ENCODE measurements at regions not wholly inside any gene's neighbourhood (a gene's known extent, or its start where the extent isn't known, plus 50 kb on each side); places are given as distances from the start of the nearest gene placed in this dataset.

- no peaks in the 10 kb centered on the region for H3K9me3 ChIP-seq (ENCODE audit: control insufficient read depth, insufficient read depth, low read length)
- H3K4me1 ChIP-seq (ENCODE audit: control insufficient read depth, insufficient read depth, low read length), result no peaks in the 10 kb centered on the region
- WGBS (ENCODE audit: insufficient coverage), result no CpG with 5 or more reads among the region's 1 CpG
- no peak overlapping the region for H3K27ac ChIP-seq (ENCODE audit: low read depth, low read length)
- no peak for DNase-seq (ENCODE audit: low read depth in 4 of 6, low spot score in 6 of 6)
- no peaks in the 10 kb centered on the region for H3K36me3 ChIP-seq (ENCODE audit: control insufficient read depth, insufficient read depth, low read length)
- no peak overlapping the region for H3K4me3 ChIP-seq (ENCODE audit: low read depth, low read length)
- H3K27me3 ChIP-seq (ENCODE audit: control insufficient read depth, insufficient read depth, low read length), result no peaks in the 10 kb centered on the region
Observed at GRCh38 chr14:58881433-58881832, 243.7 kb downstream of the DACT1 start.

GRCh38 chr14:58882577-58883018, 244.8 kb downstream of the DACT1 start:
- H3K4me3 ChIP-seq (ENCODE audit: low read depth, low read length), result no peak overlapping the region
- 10% methylated on average over 3 of the region's 4 CpGs for WGBS (ENCODE audit: insufficient coverage)
- no peak overlapping the region for H3K27ac ChIP-seq (ENCODE audit: low read depth, low read length)
- no peaks in the 10 kb centered on the region for H3K4me1 ChIP-seq (ENCODE audit: control insufficient read depth, insufficient read depth, low read length)
- peak in 2 of 6 donors; percentile 17 to 92 for DNase-seq (ENCODE audit: low read depth in 4 of 6, low spot score in 6 of 6)
- no peaks in the 10 kb centered on the region for H3K27me3 ChIP-seq (ENCODE audit: control insufficient read depth, insufficient read depth, low read length)
- H3K9me3 ChIP-seq (ENCODE audit: control insufficient read depth, insufficient read depth, low read length), result no peaks in the 10 kb centered on the region
- H3K36me3 ChIP-seq (ENCODE audit: control insufficient read depth, insufficient read depth, low read length), result no peaks in the 10 kb centered on the region

GRCh38 chr14:58884442-58884841, 246.7 kb downstream of the DACT1 start:
- whole genome bisulfite sequencing (ENCODE audit: insufficient coverage), result no CpG with 5 or more reads among the region's 2 CpGs
- Histone ChIP-seq H3K4me1 (ENCODE audit: control insufficient read depth, insufficient read depth, low read length) (no peaks in the 10 kb centered on the region), H3K4me3 (ENCODE audit: low read depth, low read length) (no peak overlapping the region), H3K9me3 (ENCODE audit: control insufficient read depth, insufficient read depth, low read length) (no peaks in the 10 kb centered on the region), H3K27me3 (ENCODE audit: control insufficient read depth, insufficient read depth, low read length) (no peaks in the 10 kb centered on the region), H3K27ac (ENCODE audit: low read depth, low read length) (no peak overlapping the region), H3K36me3 (ENCODE audit: control insufficient read depth, insufficient read depth, low read length) (no peaks in the 10 kb centered on the region)
- DNase-seq (ENCODE audit: low read depth in 4 of 6, low spot score in 6 of 6), result no peak

GRCh38 chr14:58887931-58888330, 250.2 kb downstream of the DACT1 start:
- H3K9me3 ChIP-seq (ENCODE audit: control insufficient read depth, insufficient read depth, low read length), result no peaks in the 10 kb centered on the region
- no peak overlapping the region for H3K4me3 ChIP-seq (ENCODE audit: low read depth, low read length)
- no peak for DNase-seq (ENCODE audit: low read depth in 4 of 6, low spot score in 6 of 6)
- no peak overlapping the region for H3K27ac ChIP-seq (ENCODE audit: low read depth, low read length)
- WGBS (ENCODE audit: insufficient coverage), result no CpG with 5 or more reads among the region's 2 CpGs
- no peaks in the 10 kb centered on the region for H3K27me3 ChIP-seq (ENCODE audit: control insufficient read depth, insufficient read depth, low read length)
- H3K4me1 ChIP-seq (ENCODE audit: control insufficient read depth, insufficient read depth, low read length), result no peaks in the 10 kb centered on the region
- H3K36me3 ChIP-seq (ENCODE audit: control insufficient read depth, insufficient read depth, low read length), result no peaks in the 10 kb centered on the region

- no peaks in the 10 kb centered on the region for H3K9me3 ChIP-seq (ENCODE audit: control insufficient read depth, insufficient read depth, low read length)
- WGBS (ENCODE audit: insufficient coverage), result no CpG with 5 or more reads among the region's 4 CpGs
- no peaks in the 10 kb centered on the region for H3K4me1 ChIP-seq (ENCODE audit: control insufficient read depth, insufficient read depth, low read length)
- H3K36me3 ChIP-seq (ENCODE audit: control insufficient read depth, insufficient read depth, low read length), result no peaks in the 10 kb centered on the region
- DNase-seq (ENCODE audit: low read depth in 4 of 6, low spot score in 6 of 6), result no peak
- no peak overlapping the region for H3K4me3 ChIP-seq (ENCODE audit: low read depth, low read length)
- no peak overlapping the region for H3K27ac ChIP-seq (ENCODE audit: low read depth, low read length)
- H3K27me3 ChIP-seq (ENCODE audit: control insufficient read depth, insufficient read depth, low read length), result no peaks in the 10 kb centered on the region
Observed at GRCh38 chr14:58898655-58899316, 261.0 kb downstream of the DACT1 start.

GRCh38 chr14:58899317-58899713, 261.6 kb downstream of the DACT1 start:
- no peaks in the 10 kb centered on the region for H3K9me3 ChIP-seq (ENCODE audit: control insufficient read depth, insufficient read depth, low read length)
- no peak for DNase-seq (ENCODE audit: low read depth in 4 of 6, low spot score in 6 of 6)
- H3K36me3 ChIP-seq (ENCODE audit: control insufficient read depth, insufficient read depth, low read length), result no peaks in the 10 kb centered on the region
- H3K27ac ChIP-seq (ENCODE audit: low read depth, low read length), result no peak overlapping the region
- WGBS (ENCODE audit: insufficient coverage), result 100% methylated on average over 2 of the region's 3 CpGs
- H3K4me1 ChIP-seq (ENCODE audit: control insufficient read depth, insufficient read depth, low read length), result no peaks in the 10 kb centered on the region
- no peaks in the 10 kb centered on the region for H3K27me3 ChIP-seq (ENCODE audit: control insufficient read depth, insufficient read depth, low read length)
- no peak overlapping the region for H3K4me3 ChIP-seq (ENCODE audit: low read depth, low read length)

GRCh38 chr14:58901826-58902225, 264.1 kb downstream of the DACT1 start:
- H3K9me3 ChIP-seq (ENCODE audit: control insufficient read depth, insufficient read depth, low read length), result no peaks in the 10 kb centered on the region
- no peak for DNase-seq (ENCODE audit: low read depth in 4 of 6, low spot score in 6 of 6)
- H3K27ac ChIP-seq (ENCODE audit: low read depth, low read length), result no peak overlapping the region
- H3K4me3 ChIP-seq (ENCODE audit: low read depth, low read length), result no peak overlapping the region
- H3K36me3 ChIP-seq (ENCODE audit: control insufficient read depth, insufficient read depth, low read length), result no peaks in the 10 kb centered on the region
- H3K27me3 ChIP-seq (ENCODE audit: control insufficient read depth, insufficient read depth, low read length), result no peaks in the 10 kb centered on the region
- no peaks in the 10 kb centered on the region for H3K4me1 ChIP-seq (ENCODE audit: control insufficient read depth, insufficient read depth, low read length)

GRCh38 chr14:58904776-58905175, 267.0 kb downstream of the DACT1 start:
- DNase-seq (ENCODE audit: low read depth in 4 of 6, low spot score in 6 of 6), result peak in 2 of 6 donors; percentile 54 to 69
- Histone ChIP-seq H3K4me1 (ENCODE audit: control insufficient read depth, insufficient read depth, low read length) (no peaks in the 10 kb centered on the region), H3K9me3 (ENCODE audit: control insufficient read depth, insufficient read depth, low read length) (no peaks in the 10 kb centered on the region), H3K27me3 (ENCODE audit: control insufficient read depth, insufficient read depth, low read length) (no peaks in the 10 kb centered on the region), H3K4me3 (ENCODE audit: low read depth, low read length) (no peak overlapping the region), H3K27ac (ENCODE audit: low read depth, low read length) (no peak overlapping the region), H3K36me3 (ENCODE audit: control insufficient read depth, insufficient read depth, low read length) (no peaks in the 10 kb centered on the region)
- no CpG with 5 or more reads among the region's 1 CpG for WGBS (ENCODE audit: insufficient coverage)

GRCh38 chr14:58907803-58908202, 270.0 kb downstream of the DACT1 start:
- Histone ChIP-seq H3K9me3 (ENCODE audit: control insufficient read depth, insufficient read depth, low read length) (no peaks in the 10 kb centered on the region), H3K4me3 (ENCODE audit: low read depth, low read length) (no peak overlapping the region), H3K27me3 (ENCODE audit: control insufficient read depth, insufficient read depth, low read length) (no peaks in the 10 kb centered on the region), H3K36me3 (ENCODE audit: control insufficient read depth, insufficient read depth, low read length) (no peaks in the 10 kb centered on the region), H3K4me1 (ENCODE audit: control insufficient read depth, insufficient read depth, low read length) (no peaks in the 10 kb centered on the region), H3K27ac (ENCODE audit: low read depth, low read length) (no peak overlapping the region)
- no CpG with 5 or more reads among the region's 1 CpG for WGBS (ENCODE audit: insufficient coverage)
- DNase-seq (ENCODE audit: low read depth in 4 of 6, low spot score in 6 of 6), result no peak

GRCh38 chr14:58912287-58912686, 274.5 kb downstream of the DACT1 start:
- no peak overlapping the region for H3K4me3 ChIP-seq (ENCODE audit: low read depth, low read length)
- H3K4me1 ChIP-seq (ENCODE audit: control insufficient read depth, insufficient read depth, low read length), result peaks cover 4% of the 10 kb centered on the region
- no peaks in the 10 kb centered on the region for H3K27me3 ChIP-seq (ENCODE audit: control insufficient read depth, insufficient read depth, low read length)
- H3K36me3 ChIP-seq (ENCODE audit: control insufficient read depth, insufficient read depth, low read length), result no peaks in the 10 kb centered on the region
- no peak for DNase-seq (ENCODE audit: low read depth in 4 of 6, low spot score in 6 of 6)
- no peaks in the 10 kb centered on the region for H3K9me3 ChIP-seq (ENCODE audit: control insufficient read depth, insufficient read depth, low read length)
- WGBS (ENCODE audit: insufficient coverage), result no CpG with 5 or more reads among the region's 6 CpGs
- no peak overlapping the region for H3K27ac ChIP-seq (ENCODE audit: low read depth, low read length)
